ENCODE measurements at regions not wholly inside any gene's neighbourhood (a gene's known extent, or its start where the extent isn't known, plus 50 kb on each side); places are given as distances from the start of the nearest gene placed in this dataset.

DNA sequence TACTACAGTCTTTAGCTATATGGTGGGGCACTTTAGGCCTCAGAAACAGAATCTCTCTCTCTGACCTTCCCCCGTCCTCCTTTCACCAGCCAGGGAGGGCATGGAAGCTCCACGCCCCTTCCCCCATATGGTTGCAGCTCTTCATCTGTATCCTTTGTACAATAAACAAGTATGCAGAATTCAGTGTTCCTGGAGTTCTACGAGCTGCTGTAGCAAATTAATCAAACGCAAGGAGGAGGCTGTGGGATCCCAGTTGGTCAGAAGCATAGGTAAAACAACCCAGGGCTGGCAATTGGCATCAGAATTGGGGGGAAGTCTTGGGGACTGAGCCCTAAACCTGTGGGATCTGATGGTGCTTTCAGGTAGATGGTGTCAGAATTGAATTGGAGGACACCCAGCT is 163.7 kb upstream of the NLRP1 start:
- TF ChIP-seq CTCF (IDR thresholded peaks at IDR 0.05) = no peak
- TF ChIP-seq POLR2A (IDR thresholded peaks at IDR 0.05) = no peak
